ENCODE measurements at regions not wholly inside any gene's neighbourhood (a gene's known extent, or its start where the extent isn't known, plus 50 kb on each side); places are given as distances from the start of the nearest gene placed in this dataset.

GRCh38 chr12:43108656-43109055 lies 443.3 kb downstream of the ADAMTS20 start:
- H4K5ac ChIP-seq (ENCODE audit: insufficient read length, low read depth, low read length), result no peak overlapping the region
- Mint-ChIP-seq H3K4me3 (no peak overlapping the region), H3K36me3 (ENCODE audit: insufficient read depth in 1 of 3, low read depth in 3 of 3) (no peaks in the 10 kb centered on the region), H3K27me3 (ENCODE audit: low read depth) (no peaks in the 10 kb centered on the region; the same call in none of the 2 replicates), H3K4me1 (peaks cover 18 to 21% of the 10 kb centered on the region in 2 experiments), H3K27ac (no peak overlapping the region), H3K9me3 (no peaks in the 10 kb centered on the region)
- H4K8ac ChIP-seq (replicated peaks; ENCODE audit: insufficient read length, low read depth, low read length), result no peak overlapping the region
- no CpG with 5 or more reads among the region's 3 CpGs for WGBS (ENCODE audit: extremely low coverage, insufficient read length, low lambda C conversion rate)
- no peak overlapping the region for H3K23ac ChIP-seq (ENCODE audit: insufficient read length, low read depth, low read length)
- no peaks in the 10 kb centered on the region for H3K23me2 ChIP-seq (ENCODE audit: insufficient read length, low read depth, low read length, poor library complexity, severe bottlenecking)
- H4K20me1 ChIP-seq (ENCODE audit: control insufficient read depth, insufficient read depth, insufficient read length), result no peaks in the 10 kb centered on the region
- no peak overlapping the region for H2BK15ac ChIP-seq (ENCODE audit: low read depth, low read length)
- H3K9ac ChIP-seq (ENCODE audit: extremely low read depth, insufficient read length, low read length), result no peak overlapping the region
- H3K27me3 ChIP-seq (ENCODE audit: insufficient read depth, low read length), result no peaks in the 10 kb centered on the region
- TF ChIP-seq CTCF (conservative IDR thresholded peaks at IDR 0.05), result no peak
- H4K91ac ChIP-seq (ENCODE audit: insufficient read length, low read depth, low read length), result no peak overlapping the region
- no peaks in the 10 kb centered on the region for H3K9me3 ChIP-seq (ENCODE audit: control insufficient read depth, low read depth, low read length)
- no peaks in the 10 kb centered on the region for H3K79me1 ChIP-seq (ENCODE audit: insufficient read depth, low read depth, low read length, poor library complexity, severe bottlenecking)
- DNase-seq, result no peak
- H3K27ac ChIP-seq (ENCODE audit: insufficient read length, low read depth, low read length), result no peak overlapping the region
- H3T11ph ChIP-seq (ENCODE audit: low read length), result no peak overlapping the region
- no peaks in the 10 kb centered on the region for H3K79me2 ChIP-seq (ENCODE audit: insufficient read depth, low read length)
- no peak overlapping the region for H3K14ac ChIP-seq (ENCODE audit: insufficient read depth, low read length)
- no peak overlapping the region for H3K4ac ChIP-seq (ENCODE audit: low read depth, low read length)
- no peak overlapping the region for H2BK12ac ChIP-seq (ENCODE audit: insufficient read length, low read depth, low read length)
- 0 out of 2 replicates have a peak, but pooled peaks cover 4% of the 10 kb centered on the region for H3K4me1 ChIP-seq (ENCODE audit: insufficient read depth, low read length)
- H2BK20ac ChIP-seq (ENCODE audit: low read depth, low read length, poor library complexity, severe bottlenecking), result no peak overlapping the region
- no peak overlapping the region for H3K4me2 ChIP-seq (ENCODE audit: insufficient read depth, insufficient read length, low read length)
- no peak overlapping the region for H2BK120ac ChIP-seq (ENCODE audit: low read depth, low read length, poor library complexity, severe bottlenecking)
- H3K56ac ChIP-seq (ENCODE audit: insufficient read length, low read depth, low read length), result no peak overlapping the region
- no peak overlapping the region for H3K18ac ChIP-seq (ENCODE audit: insufficient read length, low read depth, low read length)
- no peak overlapping the region for H2AK5ac ChIP-seq (ENCODE audit: insufficient read length, low read length)
- no peak overlapping the region for H2BK5ac ChIP-seq (ENCODE audit: insufficient read length, low read length)
- no peak overlapping the region for H2AFZ ChIP-seq (ENCODE audit: low read length)
